CD4-positive, alpha-beta memory T cell (primary cell): ENCODE measurements at regions not wholly inside any gene's neighbourhood (a gene's known extent, or its start where the extent isn't known, plus 50 kb on each side); places are given as distances from the start of the nearest gene placed in this dataset.

ENCODE experiments used
- CTCF ChIA-PET: fragments of 350-600 bp; sonication (Branson Sonifier 250); formaldehyde crosslinking; loops from one replicate; lab custom pipeline; 2021; ENCODE audit warnings: inconsistent platforms; ENCODE audit not compliant: partially characterized antibody; lab: Charles Lee
- POLR2A ChIA-PET: fragments of 350-600 bp; sonication (Branson Sonifier 250); formaldehyde crosslinking; loops from one replicate; lab custom pipeline; 2021; ENCODE audit not compliant: partially characterized antibody; lab: Charles Lee
- DNase-seq, 5 donors: peaks; one replicate each; pipeline versions ENCODE4 v3.0.0 to v3.0.0-alpha.2; 2020 to 2022; ENCODE audit warnings: mixed read lengths in 1 of 5
- H3K27ac ChIP-seq: one replicate; pipeline ENCODE4 v1.7.0; 2013; ENCODE audit warnings: low read depth, low read length
- H3K27me3 ChIP-seq: 2 replicates; pipeline ENCODE4 v1.7.0; 2013; ENCODE audit warnings: mild to moderate bottlenecking, low read length, moderate library complexity; ENCODE audit not compliant: insufficient read depth
- H3K36me3 ChIP-seq: 2 replicates; pipeline ENCODE4 v1.7.0; 2013; ENCODE audit warnings: mild to moderate bottlenecking, low read length, moderate library complexity; ENCODE audit not compliant: insufficient read depth
- H3K4me1 ChIP-seq: 2 replicates; pipeline ENCODE4 v1.7.0; 2013; ENCODE audit warnings: mild to moderate bottlenecking, low read length, moderate library complexity; ENCODE audit not compliant: insufficient read depth
- H3K4me3 ChIP-seq, 2 donors: one replicate each; pipeline ENCODE4 v1.7.0; 2013; ENCODE audit warnings: low read length in 2 of 2, mild to moderate bottlenecking in 1 of 2
- H3K9me3 ChIP-seq, 2 donors: one replicate each; pipeline ENCODE4 v1.7.0; 2013; ENCODE audit warnings: low read length in 2 of 2, control low read depth in 1 of 2; ENCODE audit not compliant: control insufficient read depth in 1 of 2
- H3K27ac Mint-ChIP-seq, 7 donors: one replicate each; pipeline ENCODE4 v1.8.0; 2020 to 2021; ENCODE audit warnings: mixed read lengths in 7 of 7, mild to moderate bottlenecking in 6 of 7, inconsistent platforms in 3 of 7, moderate library complexity in 3 of 7
- H3K27me3 Mint-ChIP-seq, 2 donors: one replicate each; pipeline ENCODE4 v1.8.0; 2020 to 2021; ENCODE audit warnings: mixed read lengths in 2 of 2
- H3K36me3 Mint-ChIP-seq, 2 donors: one replicate each; pipeline ENCODE4 v1.8.0; 2020 to 2021; ENCODE audit warnings: mixed read lengths in 2 of 2, inconsistent platforms in 1 of 2, mild to moderate bottlenecking in 1 of 2
- H3K4me1 Mint-ChIP-seq, 4 donors: one replicate each; pipeline ENCODE4 v1.8.0; 2020 to 2021; ENCODE audit warnings: mixed read lengths in 4 of 4, mild to moderate bottlenecking in 1 of 4
- H3K4me3 Mint-ChIP-seq, 8 donors: one replicate each; pipeline ENCODE4 v1.8.0; 2020 to 2021; ENCODE audit warnings: mixed read lengths in 8 of 8, mild to moderate bottlenecking in 7 of 8, moderate library complexity in 6 of 8, inconsistent platforms in 3 of 8
- H3K9me3 Mint-ChIP-seq, 8 donors: one replicate each; pipeline ENCODE4 v1.8.0; 2020 to 2021; ENCODE audit warnings: mixed read lengths in 8 of 8, mild to moderate bottlenecking in 5 of 8, inconsistent platforms in 3 of 8, moderate library complexity in 1 of 8
- intact Hi-C: fragments of 100-400 bp; cut with micrococcal nuclease; formaldehyde crosslinking; loops from one replicate; pipeline ENCODE4 v1.15.1; 2023

DNA sequence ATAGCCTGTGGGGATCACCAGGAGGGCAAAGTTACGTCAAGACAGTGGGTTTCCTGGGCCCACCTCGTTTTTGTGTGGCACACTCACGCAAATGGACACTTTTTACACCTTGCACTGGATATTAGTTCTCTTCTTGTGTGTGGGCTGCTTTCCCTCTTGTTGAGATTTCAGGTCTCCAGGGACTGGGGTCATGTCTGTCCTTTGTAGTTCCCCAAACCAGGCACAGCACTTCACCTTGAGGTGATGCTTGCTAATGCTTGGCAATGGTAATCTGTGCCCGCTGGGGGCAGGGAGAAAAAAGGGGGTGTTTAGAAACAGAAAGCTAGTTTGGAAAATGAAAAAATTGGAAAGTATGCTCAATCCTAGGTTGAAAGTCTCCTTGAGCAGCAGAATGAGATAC is 195.3 kb downstream of the PTEN start:
- H3K4me1 Mint-ChIP-seq = peaks cover 9 to 19% (median 13%) of the 10 kb centered on the region in 4 donors
- CTCF ChIA-PET = no interaction called here
- H3K4me3 Mint-ChIP-seq = no peak overlapping the region

DNA sequence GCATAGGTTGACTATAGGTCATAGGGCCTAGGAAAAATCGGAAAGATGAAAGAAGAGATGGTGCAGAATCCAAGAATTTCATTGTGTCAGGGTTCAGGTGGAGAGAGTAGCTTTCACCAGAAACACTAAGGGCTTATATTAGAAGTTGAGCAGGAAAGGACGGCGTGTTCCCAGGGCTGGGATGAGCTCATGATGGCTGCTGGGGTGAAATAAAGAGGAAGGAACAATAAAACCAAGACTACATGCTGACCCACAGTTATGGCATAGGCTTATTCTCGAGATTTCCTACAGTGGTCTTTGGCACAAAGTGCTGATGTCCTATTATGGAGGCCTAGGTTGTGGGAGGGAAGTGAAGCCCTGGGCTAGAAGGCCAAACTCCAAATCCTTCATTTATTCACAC is 195.8 kb downstream of the PTEN start:
- H3K4me1 ChIP-seq = peaks cover 3% of the 10 kb centered on the region
- Mint-ChIP-seq H3K27me3 (no peaks in the 10 kb centered on the region), H3K9me3 (peaks cover 0 to 5% (median 0%) of the 10 kb centered on the region in 8 donors), H3K27ac (no peak overlapping the region), H3K36me3 (no peaks in the 10 kb centered on the region), H3K4me3 (no peak overlapping the region), H3K4me1 (peaks cover 12 to 24% (median 15%) of the 10 kb centered on the region in 4 donors)
- ChIA-PET CTCF (no interaction called here), POLR2A (no interaction called here)
- no peaks in the 10 kb centered on the region for H3K9me3 ChIP-seq
- intact Hi-C loops = no loop called here
- no peak for DNase-seq
- H3K27ac ChIP-seq = no peak overlapping the region
- no peaks in the 10 kb centered on the region for H3K36me3 ChIP-seq
- no peak overlapping the region for H3K4me3 ChIP-seq
- H3K27me3 ChIP-seq = no peaks in the 10 kb centered on the region

More for the DNA sequence above, 195.3 kb downstream of the PTEN start:
- no peaks in the 10 kb centered on the region for H3K4me1 ChIP-seq
- POLR2A ChIA-PET = no interaction called here
- H3K27me3 ChIP-seq = no peaks in the 10 kb centered on the region
- Mint-ChIP-seq H3K36me3 (no peaks in the 10 kb centered on the region), H3K27ac (no peak overlapping the region), H3K9me3 (peaks cover 0 to 5% (median 0%) of the 10 kb centered on the region in 8 donors), H3K27me3 (peaks cover 0 to 3% of the 10 kb centered on the region in 2 donors)
- DNase-seq = no peak
- H3K27ac ChIP-seq = no peak overlapping the region
- no peaks in the 10 kb centered on the region for H3K9me3 ChIP-seq
- H3K4me3 ChIP-seq = no peak overlapping the region
- H3K36me3 ChIP-seq = no peaks in the 10 kb centered on the region
- intact Hi-C loops = no loop called here

DNA sequence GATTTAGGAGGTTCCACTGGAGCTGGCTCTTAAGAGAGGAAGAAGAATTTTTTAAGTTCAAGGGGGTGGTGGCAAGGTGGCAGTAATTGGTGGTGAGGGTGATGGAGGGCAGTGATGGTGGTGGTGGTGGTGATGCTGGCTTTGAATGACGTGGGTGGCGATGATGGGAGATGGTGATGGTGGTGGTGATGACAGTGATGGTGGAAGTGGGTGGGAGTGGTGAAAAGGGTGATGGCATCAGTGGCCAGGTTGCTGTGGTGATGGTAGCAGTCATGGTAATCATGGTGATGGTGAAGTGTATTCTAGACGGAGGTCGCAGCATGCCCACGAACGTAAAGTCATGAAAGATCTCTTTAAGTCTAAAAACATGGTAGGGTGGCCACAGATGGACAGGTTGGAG is 197.3 kb downstream of the PTEN start:
- H3K4me1 ChIP-seq = peaks cover 19% of the 10 kb centered on the region
- Mint-ChIP-seq H3K36me3 (no peaks in the 10 kb centered on the region), H3K27me3 (no peaks in the 10 kb centered on the region), H3K27ac (peak overlapping the region in 3 of 7 donors; percentile 33 to 43 (median 39)), H3K4me1 (peaks cover 28 to 39% (median 31%) of the 10 kb centered on the region in 4 donors), H3K9me3 (peaks cover 0 to 5% (median 0%) of the 10 kb centered on the region in 8 donors), H3K4me3 (peak overlapping the region in 2 of 8 donors; percentile 4 to 11)
- intact Hi-C loops = no loop called here
- no peaks in the 10 kb centered on the region for H3K27me3 ChIP-seq
- no peak overlapping the region for H3K4me3 ChIP-seq
- H3K36me3 ChIP-seq = no peaks in the 10 kb centered on the region
- POLR2A ChIA-PET = no interaction called here
- H3K27ac ChIP-seq = no peak overlapping the region
- H3K9me3 ChIP-seq = no peaks in the 10 kb centered on the region
- DNase-seq = no peak
- CTCF ChIA-PET = interaction anchor here (1.4 kb wide), 1 partner anchor 11 kb away, joined by 4 read pairs; no protein-coding TSS in a partner anchor

DNA sequence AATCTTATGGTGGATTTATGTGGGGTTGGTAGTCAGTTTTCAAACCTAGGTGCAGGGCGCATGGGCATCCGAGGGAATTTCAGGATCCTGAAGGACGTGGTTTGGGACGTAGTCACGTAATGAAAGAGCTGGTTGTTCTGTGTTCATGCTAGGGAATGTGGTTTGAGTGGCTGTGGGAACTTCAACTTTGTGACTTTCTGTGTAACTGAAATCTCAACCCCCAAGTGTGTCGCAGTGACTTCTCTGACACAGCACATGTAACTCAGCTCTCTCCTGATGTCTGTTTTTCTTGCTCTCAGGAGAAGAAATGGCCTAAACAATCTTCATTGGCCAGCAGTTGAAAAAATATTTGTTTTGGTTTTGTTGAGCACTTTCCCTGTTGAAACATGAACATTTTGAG is 199.0 kb downstream of the PTEN start:
- Mint-ChIP-seq H3K27me3 (no peaks in the 10 kb centered on the region), H3K36me3 (no peaks in the 10 kb centered on the region), H3K4me3 (no peak overlapping the region), H3K27ac (no peak overlapping the region), H3K9me3 (peaks cover 0 to 5% (median 0%) of the 10 kb centered on the region in 8 donors), H3K4me1 (peaks cover 40 to 56% (median 45%) of the 10 kb centered on the region in 4 donors)
- Histone ChIP-seq H3K4me1 (peaks cover 35% of the 10 kb centered on the region), H3K9me3 (no peaks in the 10 kb centered on the region), H3K36me3 (no peaks in the 10 kb centered on the region), H3K27me3 (no peaks in the 10 kb centered on the region), H3K4me3 (no peak overlapping the region), H3K27ac (no peak overlapping the region)
- POLR2A ChIA-PET = no interaction called here
- intact Hi-C loops = no loop called here
- CTCF ChIA-PET = interaction anchor here (0.6 to 1.7 kb wide), 2 partner anchors 29 to 500 kb away, joined by 3 to 8 read pairs; no protein-coding TSS in a partner anchor
- no peak for DNase-seq

DNA sequence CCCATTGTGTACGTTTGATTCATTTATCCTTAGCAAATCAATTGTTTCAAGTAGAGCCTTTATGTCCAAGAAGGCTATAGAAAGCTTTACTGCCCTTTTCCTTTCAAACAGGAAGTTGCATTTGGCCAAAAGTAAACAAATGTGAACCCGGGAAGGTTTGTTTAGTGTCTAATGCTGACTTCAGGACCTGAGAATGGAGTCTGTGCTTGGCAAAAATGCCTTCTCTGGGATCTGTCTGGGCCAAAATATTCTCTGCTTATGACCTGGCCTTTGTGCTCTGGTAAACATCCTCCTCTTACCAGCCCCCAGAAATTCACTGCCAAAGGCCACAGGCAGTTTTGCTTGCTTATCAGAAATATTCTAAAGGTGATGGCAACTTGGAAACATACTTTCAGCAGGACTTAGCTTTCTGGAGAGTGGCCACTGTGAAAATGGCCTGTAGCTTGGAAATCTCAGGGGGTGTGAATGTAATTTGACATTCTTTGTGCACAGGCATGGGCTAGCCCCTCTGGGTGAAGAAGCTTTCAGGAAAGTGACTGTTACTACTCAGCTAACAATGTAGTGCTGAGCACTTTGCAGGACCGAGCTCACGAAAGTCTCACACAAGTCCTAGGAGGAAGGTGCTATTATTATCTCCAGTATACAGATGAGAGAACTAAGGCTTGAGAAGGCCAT is 199.5 kb downstream of the PTEN start:
- ChIA-PET CTCF (interaction anchor here (0.6 to 1.7 kb wide), 2 partner anchors 29 to 500 kb away, joined by 3 to 8 read pairs; no protein-coding TSS in a partner anchor), POLR2A (no interaction called here)
- peaks cover 45 to 61% (median 50%) of the 10 kb centered on the region in 4 donors for H3K4me1 Mint-ChIP-seq
- Histone ChIP-seq H3K4me3 (no peak overlapping the region), H3K36me3 (no peaks in the 10 kb centered on the region), H3K27me3 (no peaks in the 10 kb centered on the region), H3K27ac (no peak overlapping the region), H3K4me1 (peaks cover 41% of the 10 kb centered on the region), H3K9me3 (no peaks in the 10 kb centered on the region)
- peak overlapping the region in 1 of 8 donors; percentile 9 for H3K4me3 Mint-ChIP-seq
- H3K27me3 Mint-ChIP-seq = no peaks in the 10 kb centered on the region
- peaks cover 0 to 5% (median 0%) of the 10 kb centered on the region in 8 donors for H3K9me3 Mint-ChIP-seq
- H3K36me3 Mint-ChIP-seq = no peaks in the 10 kb centered on the region
- peak overlapping the region in 5 of 7 donors; percentile 35 to 95 (median 43) for H3K27ac Mint-ChIP-seq
- intact Hi-C loops = no loop called here
- DNase-seq = no peak

DNA sequence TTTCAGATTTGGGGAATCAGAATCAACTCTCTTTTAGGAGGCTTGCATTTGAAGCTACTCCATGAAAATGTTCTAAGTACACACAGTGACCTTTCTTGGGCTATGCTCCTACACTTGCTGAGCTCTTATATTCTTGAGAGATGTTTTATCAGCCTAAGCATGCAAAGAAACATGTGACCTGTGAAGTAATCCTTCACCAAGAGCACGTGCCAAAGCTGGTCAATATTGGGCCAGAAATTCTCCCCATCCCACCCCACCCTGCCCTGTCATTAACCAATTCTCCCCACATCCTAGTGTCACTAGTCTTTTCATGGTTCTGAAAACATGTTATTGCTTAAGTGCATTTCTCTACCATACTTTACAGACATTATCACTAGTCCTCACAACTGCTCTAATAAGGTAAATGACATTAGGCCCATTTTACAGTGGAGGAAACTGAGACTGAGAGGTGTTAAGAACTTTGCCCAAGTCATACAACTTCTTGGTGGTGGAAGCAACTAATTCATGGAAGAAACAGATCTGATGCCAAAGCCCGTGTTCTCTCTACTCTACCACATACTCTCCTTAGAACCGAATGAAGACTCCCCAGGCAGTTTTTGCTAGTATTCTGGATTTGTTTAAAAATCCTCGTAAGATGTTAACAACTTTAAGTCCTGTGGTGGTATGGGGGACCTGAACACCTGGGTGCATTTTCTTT is 200.6 kb downstream of the PTEN start:
- peaks cover 43% of the 10 kb centered on the region for H3K4me1 ChIP-seq
- H3K36me3 ChIP-seq = no peaks in the 10 kb centered on the region
- no peak for DNase-seq
- Mint-ChIP-seq H3K4me1 (peaks cover 45 to 71% (median 50%) of the 10 kb centered on the region in 4 donors), H3K9me3 (peaks cover 0 to 5% (median 0%) of the 10 kb centered on the region in 8 donors), H3K27ac (peak overlapping the region; percentile 84 to 97 (median 95)), H3K36me3 (no peaks in the 10 kb centered on the region), H3K4me3 (peak overlapping the region in 1 of 8 donors; percentile 81), H3K27me3 (no peaks in the 10 kb centered on the region)
- no peak overlapping the region for H3K4me3 ChIP-seq
- ChIA-PET CTCF (interaction anchor here (1.7 kb wide), 1 partner anchor 28 kb away, joined by 8 read pairs; no protein-coding TSS in a partner anchor), POLR2A (no interaction called here)
- intact Hi-C loops = no loop called here
- no peaks in the 10 kb centered on the region for H3K27me3 ChIP-seq
- no peak overlapping the region for H3K27ac ChIP-seq
- no peaks in the 10 kb centered on the region for H3K9me3 ChIP-seq
